Mesenchymal stem cell (in vitro differentiated cells and primary cell): ENCODE measurements at regions not wholly inside any gene's neighbourhood (a gene's known extent, or its start where the extent isn't known, plus 50 kb on each side); places are given as distances from the start of the nearest gene placed in this dataset.

Experiments used
- DNase-seq: peaks from one replicate; pipeline ENCODE4 v3.0.0-alpha.2; 2013
- H2AFZ ChIP-seq: one replicate; pipeline ENCODE4 v1.6.1; 2013; ENCODE audit warnings: low read depth, mild to moderate bottlenecking, control low read depth, inconsistent platforms, low read length, moderate library complexity
- H2AK5ac ChIP-seq: 2 replicates; pipeline ENCODE4 v1.6.1; 2013; ENCODE audit warnings: low read length, moderate library complexity, mild to moderate bottlenecking, inconsistent platforms; ENCODE audit not compliant: severe bottlenecking
- H2BK120ac ChIP-seq: one replicate; pipeline ENCODE4 v1.6.1; 2013; ENCODE audit warnings: low read depth, mild to moderate bottlenecking, inconsistent platforms, low read length, moderate library complexity
- H2BK12ac ChIP-seq, 2 experiments: one replicate each; pipeline ENCODE4 v1.6.1; 2013; ENCODE audit warnings: inconsistent platforms in 2 of 2, low read length in 2 of 2, mild to moderate bottlenecking in 2 of 2, moderate library complexity in 2 of 2, control low read depth in 1 of 2
- H2BK15ac ChIP-seq: one replicate; pipeline ENCODE4 v1.6.1; 2013; ENCODE audit warnings: mild to moderate bottlenecking, low read depth, inconsistent platforms; ENCODE audit not compliant: poor library complexity, severe bottlenecking
- H2BK5ac ChIP-seq: 2 replicates; pipeline ENCODE4 v1.6.1; 2013; ENCODE audit warnings: low read depth, mild to moderate bottlenecking, low read length, control low read depth, inconsistent platforms; ENCODE audit not compliant: poor library complexity, severe bottlenecking
- H3K14ac ChIP-seq, 2 experiments: one replicate each; pipeline ENCODE4 v1.6.1; 2013; ENCODE audit warnings: inconsistent platforms in 2 of 2, low read length in 2 of 2, control low read depth in 1 of 2, mild to moderate bottlenecking in 1 of 2, moderate library complexity in 1 of 2
- H3K18ac ChIP-seq, 2 experiments: one replicate each; pipeline ENCODE4 v1.6.1; 2013; ENCODE audit warnings: inconsistent platforms in 2 of 2, low read length in 2 of 2, control low read depth in 1 of 2, low read depth in 1 of 2, mild to moderate bottlenecking in 1 of 2
- H3K23ac ChIP-seq, 2 experiments: one replicate each; pipeline ENCODE4 v1.6.1; 2013; ENCODE audit warnings: inconsistent platforms in 2 of 2, low read length in 2 of 2, mild to moderate bottlenecking in 2 of 2, moderate library complexity in 2 of 2, control low read depth in 1 of 2
- H3K27ac ChIP-seq: 2 replicates; pipeline ENCODE4 v1.5.1; 2013; ENCODE audit warnings: mild to moderate bottlenecking, moderate library complexity, low read length, control low read depth, inconsistent platforms; ENCODE audit not compliant: poor library complexity, severe bottlenecking
- H3K27me3 ChIP-seq, 2 experiments: 2 replicates each; pipeline versions ENCODE4 v1.6.1 to v1.7.0; 2013; ENCODE audit warnings: low read length in 2 of 2, mild to moderate bottlenecking in 2 of 2, moderate library complexity in 2 of 2, control low read depth in 1 of 2, inconsistent platforms in 1 of 2; ENCODE audit not compliant: control insufficient read depth in 1 of 2, insufficient read depth in 1 of 2
- H3K36me3 ChIP-seq, 2 experiments: 2 replicates each; pipeline versions ENCODE4 v1.6.1 to v1.7.0; 2013; ENCODE audit warnings: low read length in 2 of 2, control low read depth in 1 of 2, inconsistent platforms in 1 of 2, low read depth in 1 of 2, mild to moderate bottlenecking in 1 of 2; ENCODE audit not compliant: insufficient read depth in 2 of 2, control insufficient read depth in 1 of 2
- H3K4ac ChIP-seq, 2 experiments: one replicate each; pipeline ENCODE4 v1.6.1; 2013; ENCODE audit warnings: inconsistent platforms in 2 of 2, low read length in 2 of 2, mild to moderate bottlenecking in 2 of 2, moderate library complexity in 2 of 2, control low read depth in 1 of 2, low read depth in 1 of 2
- H3K4me1 ChIP-seq: 2 replicates; pipeline ENCODE4 v1.6.1; 2013; ENCODE audit warnings: low read depth, low read length, control low read depth; ENCODE audit not compliant: control insufficient read depth, insufficient read depth
- H3K4me2 ChIP-seq: 2 replicates; pipeline ENCODE4 v1.6.1; 2013; ENCODE audit warnings: low read length, mild to moderate bottlenecking, inconsistent platforms; ENCODE audit not compliant: poor library complexity, severe bottlenecking
- H3K4me3 ChIP-seq, 2 experiments: 2 replicates each; pipeline versions ENCODE4 v1.5.1 to v1.7.0; 2013; ENCODE audit warnings: low read length in 2 of 2, mild to moderate bottlenecking in 2 of 2, control low read depth in 1 of 2, low read depth in 1 of 2; ENCODE audit not compliant: insufficient read depth in 1 of 2
- H3K79me1 ChIP-seq: replicated peaks from 2 replicates; pipeline ENCODE4 v1.6.1; 2013; ENCODE audit warnings: mild to moderate bottlenecking, control low read depth, low read length, inconsistent platforms; ENCODE audit not compliant: poor library complexity, severe bottlenecking
- H3K9ac ChIP-seq: 2 replicates; pipeline ENCODE4 v1.7.0; 2013; ENCODE audit warnings: mild to moderate bottlenecking, low read length, moderate library complexity
- H3K9me3 ChIP-seq: 2 replicates; pipeline ENCODE4 v1.7.0; 2013; ENCODE audit warnings: mild to moderate bottlenecking, low read length; ENCODE audit not compliant: control insufficient read depth
- H4K8ac ChIP-seq: one replicate; pipeline ENCODE4 v1.6.1; 2013; ENCODE audit warnings: inconsistent platforms, mild to moderate bottlenecking, low read length, moderate library complexity
- H4K91ac ChIP-seq: one replicate; pipeline ENCODE4 v1.6.1; 2013; ENCODE audit warnings: mild to moderate bottlenecking, low read length, inconsistent platforms
- WGBS: methylation state at CpG from one replicate; pipeline ENCODE4 v1.1.7; 2013; ENCODE audit warnings: mixed read lengths; 5-methylcytosine and 5-hydroxymethylcytosine counted together

- H3K79me1 ChIP-seq, result no peaks in the 10 kb centered on the region
- no peaks in the 10 kb centered on the region for H3K36me3 ChIP-seq
- H3K9me3 ChIP-seq, result no peaks in the 10 kb centered on the region
- no peak overlapping the region for H4K91ac ChIP-seq
- no peak overlapping the region for H3K18ac ChIP-seq
- H3K9ac ChIP-seq, result no peak overlapping the region
- no peaks in the 10 kb centered on the region for H3K27me3 ChIP-seq
- H3K14ac ChIP-seq, result no peak overlapping the region
- WGBS, result 44% methylated on average over 1 of the region's 1 CpG
- no peak overlapping the region for H3K4me3 ChIP-seq
- H4K8ac ChIP-seq, result no peak overlapping the region
- H3K27ac ChIP-seq, result no peak overlapping the region
- no peak overlapping the region for H2BK5ac ChIP-seq
- H2BK120ac ChIP-seq, result no peak overlapping the region
- H3K23ac ChIP-seq, result no peak overlapping the region
- no peak overlapping the region for H3K4me2 ChIP-seq
- H2AK5ac ChIP-seq, result no peak overlapping the region
- no peak for DNase-seq
- no peak overlapping the region for H2AFZ ChIP-seq
- H3K4ac ChIP-seq, result no peak overlapping the region
- H3K4me1 ChIP-seq, result no peaks in the 10 kb centered on the region
- H2BK12ac ChIP-seq, result no peak overlapping the region
- no peak overlapping the region for H2BK15ac ChIP-seq
Observed at GRCh38 chr18:51721388-51721787, 523.9 kb upstream of the MEX3C start.

GRCh38 chr18:51721996-51722395 is 524.5 kb upstream of the MEX3C start:
- Histone ChIP-seq H2AFZ (no peak overlapping the region), H3K14ac (no peak overlapping the region)

GRCh38 chr18:51724790-51725721 is 527.6 kb upstream of the MEX3C start:
- H2AFZ ChIP-seq, result no peak overlapping the region
- DNase-seq, result no peak
- no peak overlapping the region for H2BK5ac ChIP-seq
- WGBS, result 64% methylated on average over 7 of the region's 9 CpGs
- no peak overlapping the region for H3K9ac ChIP-seq
- H3K18ac ChIP-seq, result no peak overlapping the region
- H2BK15ac ChIP-seq, result no peak overlapping the region
- no peak overlapping the region for H2AK5ac ChIP-seq
- H2BK12ac ChIP-seq, result no peak overlapping the region
- H3K4ac ChIP-seq, result no peak overlapping the region
- no peaks in the 10 kb centered on the region for H3K27me3 ChIP-seq
- no peaks in the 10 kb centered on the region for H3K9me3 ChIP-seq
- H3K36me3 ChIP-seq, result no peaks in the 10 kb centered on the region
- no peak overlapping the region for H4K91ac ChIP-seq
- no peak overlapping the region for H4K8ac ChIP-seq
- no peak overlapping the region for H3K4me2 ChIP-seq
- no peak overlapping the region for H3K14ac ChIP-seq
- H3K23ac ChIP-seq, result no peak overlapping the region
- H3K79me1 ChIP-seq, result no peaks in the 10 kb centered on the region
- no peaks in the 10 kb centered on the region for H3K4me1 ChIP-seq
- no peak overlapping the region for H3K27ac ChIP-seq
- H3K4me3 ChIP-seq, result no peak overlapping the region
- no peak overlapping the region for H2BK120ac ChIP-seq

More at GRCh38 chr18:51721996-51722395, 524.5 kb upstream of the MEX3C start:
- Histone ChIP-seq H3K27ac (no peak overlapping the region), H3K79me1 (no peaks in the 10 kb centered on the region), H2AK5ac (no peak overlapping the region), H2BK12ac (no peak overlapping the region), H3K9ac (no peak overlapping the region), H4K91ac (no peak overlapping the region), H3K36me3 (no peaks in the 10 kb centered on the region), H4K8ac (no peak overlapping the region), H3K23ac (no peak overlapping the region), H3K18ac (no peak overlapping the region), H2BK120ac (no peak overlapping the region), H3K4me2 (no peak overlapping the region), H2BK5ac (no peak overlapping the region), H2BK15ac (no peak overlapping the region), H3K9me3 (no peaks in the 10 kb centered on the region), H3K4ac (no peak overlapping the region), H3K27me3 (no peaks in the 10 kb centered on the region), H3K4me3 (no peak overlapping the region), H3K4me1 (no peaks in the 10 kb centered on the region)
- DNase-seq, result no peak
- WGBS, result 56% methylated on average over 2 of the region's 2 CpGs

GRCh38 chr18:51726614-51727013 is 529.1 kb upstream of the MEX3C start:
- Histone ChIP-seq H3K14ac (no peak overlapping the region), H3K4me3 (no peak overlapping the region), H2BK15ac (no peak overlapping the region), H3K79me1 (no peaks in the 10 kb centered on the region), H2BK120ac (no peak overlapping the region), H3K27ac (no peak overlapping the region), H3K4me2 (no peak overlapping the region), H4K91ac (no peak overlapping the region), H3K9me3 (no peaks in the 10 kb centered on the region), H3K4me1 (no peaks in the 10 kb centered on the region), H2BK12ac (no peak overlapping the region), H3K4ac (no peak overlapping the region), H3K9ac (no peak overlapping the region), H3K27me3 (no peaks in the 10 kb centered on the region), H2BK5ac (no peak overlapping the region), H2AK5ac (no peak overlapping the region), H3K23ac (no peak overlapping the region), H3K18ac (no peak overlapping the region), H3K36me3 (no peaks in the 10 kb centered on the region), H2AFZ (no peak overlapping the region), H4K8ac (no peak overlapping the region)
- no peak for DNase-seq
- WGBS, result 85% methylated on average over 2 of the region's 2 CpGs
